ENCODE measurements at regions not wholly inside any gene's neighbourhood (a gene's known extent, or its start where the extent isn't known, plus 50 kb on each side); places are given as distances from the start of the nearest gene placed in this dataset.

GRCh38 chr1:227451057-227451456 is 112.3 kb upstream of the ZNF678 start:
- Histone ChIP-seq H4K5ac (ENCODE audit: insufficient read length, low read depth, low read length) (no peak overlapping the region), H3K4me1 (ENCODE audit: insufficient read depth, low read length) (no peaks in the 10 kb centered on the region), H3T11ph (ENCODE audit: low read length) (no peak overlapping the region), H2BK20ac (ENCODE audit: low read depth, low read length, poor library complexity, severe bottlenecking) (no peak overlapping the region), H3K4ac (ENCODE audit: low read depth, low read length) (no peak overlapping the region), H4K8ac (replicated peaks; ENCODE audit: insufficient read length, low read depth, low read length) (no peak overlapping the region), H2AFZ (ENCODE audit: low read length) (no peak overlapping the region), H2BK15ac (ENCODE audit: low read depth, low read length) (no peak overlapping the region), H3K9me3 (ENCODE audit: control insufficient read depth, low read depth, low read length) (no peaks in the 10 kb centered on the region), H2AK5ac (ENCODE audit: insufficient read length, low read length) (no peak overlapping the region), H3K14ac (ENCODE audit: insufficient read depth, low read length) (no peak overlapping the region), H3K27me3 (ENCODE audit: insufficient read depth, low read length) (no peaks in the 10 kb centered on the region; the same call in 1 of the 2 replicates), H3K4me2 (ENCODE audit: insufficient read depth, insufficient read length, low read length) (no peak overlapping the region), H3K27ac (ENCODE audit: insufficient read length, low read depth, low read length) (no peak overlapping the region), H2BK5ac (ENCODE audit: insufficient read length, low read length) (no peak overlapping the region), H4K20me1 (ENCODE audit: control insufficient read depth, insufficient read depth, insufficient read length) (no peaks in the 10 kb centered on the region), H3K79me1 (ENCODE audit: insufficient read depth, low read depth, low read length, poor library complexity, severe bottlenecking) (no peaks in the 10 kb centered on the region), H3K56ac (ENCODE audit: insufficient read length, low read depth, low read length) (no peak overlapping the region), H3K9ac (ENCODE audit: extremely low read depth, insufficient read length, low read length) (no peak overlapping the region), H2BK12ac (ENCODE audit: insufficient read length, low read depth, low read length) (no peak overlapping the region), H3K79me2 (ENCODE audit: insufficient read depth, low read length) (no peaks in the 10 kb centered on the region), H3K18ac (ENCODE audit: insufficient read length, low read depth, low read length) (no peak overlapping the region), H2BK120ac (ENCODE audit: low read depth, low read length, poor library complexity, severe bottlenecking) (no peak overlapping the region), H3K23me2 (ENCODE audit: insufficient read length, low read depth, low read length, poor library complexity, severe bottlenecking) (no peaks in the 10 kb centered on the region), H3K23ac (ENCODE audit: insufficient read length, low read depth, low read length) (no peak overlapping the region), H4K91ac (ENCODE audit: insufficient read length, low read depth, low read length) (no peak overlapping the region)
- Mint-ChIP-seq H3K9me3 (0 out of 5 replicates have a peak, but pooled peaks cover 0 to 2% of the 10 kb centered on the region in 2 experiments), H3K4me1 (peaks cover 2 to 7% of the 10 kb centered on the region in 2 experiments; a peak in 2 of 4 replicates), H3K4me3 (no peak overlapping the region), H3K36me3 (ENCODE audit: insufficient read depth in 1 of 3, low read depth in 3 of 3) (no peaks in the 10 kb centered on the region), H3K27ac (no peak overlapping the region; a peak in 1 of 7 replicates), H3K27me3 (ENCODE audit: low read depth) (peaks cover 15% of the 10 kb centered on the region)
- WGBS (ENCODE audit: extremely low coverage, insufficient read length, low lambda C conversion rate) = no CpG with 5 or more reads among the region's 2 CpGs
- no peak for DNase-seq
- no peak for TF ChIP-seq CTCF (conservative IDR thresholded peaks at IDR 0.05)
